C4-2B (cell line): ENCODE measurements at regions not wholly inside any gene's neighbourhood (a gene's known extent, or its start where the extent isn't known, plus 50 kb on each side); places are given as distances from the start of the nearest gene placed in this dataset.

Source experiments
- H3K27ac ChIP-seq: fragments of 450-650 bp; 2 replicates; pipeline ENCODE4 v1.5.1; 2017
- ZFX ChIP-seq: fragments of 450-650 bp; IDR thresholded peaks from 2 replicates; pipeline ENCODE4 v1.6.1; 2017
- TF ChIP-seq, protein P1 (sequence below): fragments of 450-650 bp; conservative IDR thresholded peaks from 2 replicates; pipeline ENCODE4 v1.5.1; 2017; ENCODE audit warnings: mild to moderate bottlenecking

DNA sequence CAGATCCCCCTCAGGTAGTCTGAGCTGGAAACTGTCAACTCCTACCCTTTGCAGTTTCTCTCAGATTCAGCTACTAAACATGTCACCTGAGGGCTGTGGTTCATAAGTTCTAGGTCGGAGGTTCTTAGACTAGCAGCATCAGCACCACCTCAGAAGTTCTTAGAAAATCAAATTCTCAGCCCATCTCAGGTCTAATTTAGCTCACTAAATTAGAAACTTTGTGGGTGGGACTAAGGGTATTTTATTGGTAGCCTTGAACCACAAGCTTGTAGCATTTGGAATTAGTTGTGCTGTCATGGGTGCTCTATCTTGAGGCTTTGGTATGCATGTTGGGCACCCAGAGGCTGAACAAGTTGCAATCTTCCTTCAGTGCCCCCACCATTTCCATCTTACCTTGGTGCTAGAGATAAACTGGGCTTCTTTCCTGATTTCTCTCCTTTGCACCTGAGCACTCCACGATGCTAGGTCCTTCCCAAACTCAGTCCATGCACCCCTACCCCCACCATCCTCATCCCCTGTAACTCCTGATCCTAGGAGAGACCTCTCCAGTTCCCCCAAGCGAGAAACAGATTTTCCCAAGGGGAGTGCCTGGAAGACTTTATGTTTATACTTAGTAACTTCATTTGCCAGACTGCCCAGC, 54.2 kb downstream of the S1PR1 start:
- H3K27ac ChIP-seq, result no peak overlapping the region
- TF ChIP-seq, protein P1, sequence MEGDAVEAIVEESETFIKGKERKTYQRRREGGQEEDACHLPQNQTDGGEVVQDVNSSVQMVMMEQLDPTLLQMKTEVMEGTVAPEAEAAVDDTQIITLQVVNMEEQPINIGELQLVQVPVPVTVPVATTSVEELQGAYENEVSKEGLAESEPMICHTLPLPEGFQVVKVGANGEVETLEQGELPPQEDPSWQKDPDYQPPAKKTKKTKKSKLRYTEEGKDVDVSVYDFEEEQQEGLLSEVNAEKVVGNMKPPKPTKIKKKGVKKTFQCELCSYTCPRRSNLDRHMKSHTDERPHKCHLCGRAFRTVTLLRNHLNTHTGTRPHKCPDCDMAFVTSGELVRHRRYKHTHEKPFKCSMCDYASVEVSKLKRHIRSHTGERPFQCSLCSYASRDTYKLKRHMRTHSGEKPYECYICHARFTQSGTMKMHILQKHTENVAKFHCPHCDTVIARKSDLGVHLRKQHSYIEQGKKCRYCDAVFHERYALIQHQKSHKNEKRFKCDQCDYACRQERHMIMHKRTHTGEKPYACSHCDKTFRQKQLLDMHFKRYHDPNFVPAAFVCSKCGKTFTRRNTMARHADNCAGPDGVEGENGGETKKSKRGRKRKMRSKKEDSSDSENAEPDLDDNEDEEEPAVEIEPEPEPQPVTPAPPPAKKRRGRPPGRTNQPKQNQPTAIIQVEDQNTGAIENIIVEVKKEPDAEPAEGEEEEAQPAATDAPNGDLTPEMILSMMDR, result no peak
- TF ChIP-seq ZFX, result no peak

DNA sequence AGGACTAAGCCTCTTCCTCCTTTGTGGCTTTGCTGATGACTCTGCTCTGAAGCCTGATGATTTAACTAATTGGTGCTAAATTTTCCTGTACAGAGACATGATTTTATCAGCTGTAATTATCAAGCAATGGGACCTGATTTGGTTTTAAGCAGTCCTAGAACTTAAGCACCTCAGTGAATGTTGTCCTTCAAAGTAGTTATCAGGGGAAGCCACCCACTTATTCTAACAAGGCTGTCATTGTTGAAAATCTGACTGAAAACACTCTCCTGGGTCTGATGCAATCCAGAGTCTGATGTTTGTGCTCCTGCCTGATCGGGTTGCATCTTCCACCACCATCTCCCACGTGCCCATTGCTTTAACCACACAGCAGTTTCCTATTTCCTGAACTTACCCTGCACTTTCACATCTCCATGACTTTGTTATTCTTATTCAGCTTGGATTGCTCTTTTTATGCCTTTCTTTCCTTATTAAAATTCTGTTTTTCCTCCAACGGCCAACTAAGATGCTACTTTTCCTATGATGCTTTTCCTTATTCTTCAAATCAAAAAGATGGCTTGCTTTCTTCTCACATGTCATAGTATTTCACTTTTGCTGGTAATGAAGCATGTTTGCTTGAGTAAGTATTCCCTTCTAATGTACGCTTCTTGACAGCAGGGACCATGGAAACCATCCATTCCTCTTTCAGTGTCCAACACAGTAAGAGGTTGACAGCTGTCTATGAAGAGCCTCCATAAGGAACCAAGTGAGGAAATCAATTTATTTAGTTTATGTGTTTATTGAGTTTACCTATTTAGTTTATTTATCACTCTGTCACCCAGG, 55.0 kb downstream of the S1PR1 start:
- no peak overlapping the region for H3K27ac ChIP-seq
- TF ChIP-seq ZFX, result no peak
- TF ChIP-seq, protein P1, result no peak

DNA sequence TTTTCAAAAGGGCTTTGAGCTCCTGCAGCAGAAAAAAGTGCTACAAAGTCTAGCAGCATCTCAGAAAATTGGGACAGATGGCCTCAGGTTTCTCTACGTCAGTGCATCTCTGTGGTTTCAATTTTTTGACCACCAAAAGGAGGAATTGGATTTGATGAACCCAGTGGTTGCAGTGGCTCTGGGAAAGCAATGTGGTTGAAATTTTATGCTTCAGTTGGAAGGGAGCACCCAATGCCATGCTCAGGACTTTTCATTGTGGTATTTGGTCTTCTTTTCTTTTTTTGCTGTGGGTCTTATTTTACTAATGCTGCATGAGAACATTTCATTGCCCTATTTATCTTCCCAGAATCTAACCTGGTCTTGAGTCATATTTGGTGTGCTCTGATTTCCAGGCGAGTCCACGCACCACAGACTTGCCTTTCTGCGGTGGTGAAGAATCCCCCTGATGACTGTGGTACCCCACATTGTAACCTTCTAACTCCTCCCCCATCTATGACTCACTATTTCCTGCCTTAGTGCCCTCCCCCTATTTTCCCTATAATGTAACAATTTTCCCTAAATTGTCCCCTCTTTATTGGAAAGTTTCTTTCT, 56.7 kb downstream of the S1PR1 start:
- no peak overlapping the region for H3K27ac ChIP-seq
- TF ChIP-seq, protein P1, result no peak
- TF ChIP-seq ZFX, result no peak

DNA sequence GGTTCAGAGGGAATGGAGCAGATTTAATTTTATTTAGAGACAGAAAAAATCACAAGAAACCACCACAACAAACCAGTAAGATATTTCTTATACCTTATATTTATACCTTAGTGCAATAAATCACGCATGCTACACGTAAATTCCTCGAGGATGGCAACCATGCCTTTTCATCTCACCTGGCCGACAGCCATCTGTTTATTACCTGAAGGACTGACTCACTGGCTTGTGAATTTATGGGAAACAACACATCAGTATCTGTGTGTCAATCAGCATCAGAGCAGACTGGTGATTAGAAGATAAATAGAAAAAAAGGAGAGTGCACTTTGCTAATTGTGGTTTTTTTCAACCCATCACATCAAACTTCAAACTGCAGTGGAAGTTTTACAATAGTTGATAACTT, 58.4 kb downstream of the S1PR1 start:
- TF ChIP-seq ZFX, result no peak
- TF ChIP-seq, protein P1, result no peak

DNA sequence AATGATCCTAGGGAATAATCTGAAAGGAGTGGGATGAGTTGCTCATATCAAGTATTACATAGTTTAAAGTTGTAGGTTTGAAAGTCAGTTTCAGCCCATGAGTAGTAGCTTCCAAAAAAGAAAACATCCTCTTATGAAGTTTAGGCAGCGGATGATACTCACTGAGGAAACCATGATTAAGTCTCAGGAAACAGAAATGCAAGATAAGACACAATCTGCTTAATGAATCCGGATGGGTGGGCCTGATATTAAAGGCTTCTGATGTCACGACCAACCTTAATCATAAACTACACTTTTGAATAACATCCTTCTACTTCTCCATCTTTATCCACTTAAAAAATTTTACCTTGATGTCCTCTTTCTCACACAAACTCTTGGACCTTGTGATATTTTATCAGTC, 61.8 kb downstream of the S1PR1 start:
- no peak overlapping the region for H3K27ac ChIP-seq
- TF ChIP-seq, protein P1, result no peak
- no peak for TF ChIP-seq ZFX

More for the DNA sequence above, 58.4 kb downstream of the S1PR1 start:
- H3K27ac ChIP-seq, result no peak overlapping the region

DNA sequence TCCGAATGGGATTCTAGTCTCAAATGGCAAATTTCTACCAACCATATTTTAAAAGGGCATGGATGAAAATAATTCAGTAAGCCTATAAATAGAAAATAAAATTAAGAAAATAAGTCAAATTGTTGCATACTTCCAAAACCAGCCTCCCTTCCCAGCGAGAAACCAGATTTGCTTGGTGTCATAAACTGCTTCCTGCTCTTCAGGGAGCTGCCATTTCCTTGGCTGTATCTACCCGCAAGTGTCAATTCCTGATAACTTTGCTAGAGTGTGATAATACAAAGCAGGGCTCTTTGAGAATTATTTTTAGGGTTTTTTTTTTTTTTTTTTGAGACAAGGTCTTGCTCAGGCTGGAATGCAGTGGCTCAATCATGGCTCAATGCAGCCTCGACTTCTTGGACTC, 62.3 kb downstream of the S1PR1 start:
- TF ChIP-seq, protein P1, result no peak
- no peak for TF ChIP-seq ZFX

DNA sequence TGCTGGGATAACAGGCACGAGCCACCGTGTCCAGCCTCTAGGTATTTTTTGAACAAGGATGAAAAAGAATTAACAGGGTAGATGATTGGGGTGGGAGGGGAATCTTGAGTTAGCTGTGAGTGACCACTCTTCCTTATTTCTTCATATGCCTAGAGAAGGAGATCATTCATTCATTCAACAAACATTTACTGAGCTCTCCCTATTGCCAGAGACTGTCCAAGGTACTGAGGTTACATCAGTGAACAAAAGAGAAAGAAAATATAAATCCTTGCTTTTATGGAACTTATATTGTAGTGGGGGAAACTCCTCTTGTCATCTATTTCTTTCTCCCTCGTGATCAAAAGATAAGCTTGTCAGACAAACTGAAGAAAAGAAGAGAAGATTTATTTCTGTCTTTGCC, 62.9 kb downstream of the S1PR1 start:
- no peak overlapping the region for H3K27ac ChIP-seq
- TF ChIP-seq, protein P1, result no peak
- no peak for TF ChIP-seq ZFX

More for the DNA sequence above, 62.3 kb downstream of the S1PR1 start:
- no peak overlapping the region for H3K27ac ChIP-seq
